Stomach (tissue), 4 donors: ENCODE measurements at regions not wholly inside any gene's neighbourhood (a gene's known extent, or its start where the extent isn't known, plus 50 kb on each side); places are given as distances from the start of the nearest gene placed in this dataset.

Source experiments
- CTCF ChIP-seq, 7 experiments: fragments of 450-650 bp in 4 of 7; fragments of 200-600 bp in 3 of 7; sonication (generic) in 3 of 7; IDR thresholded peaks; one replicate each; pipeline ENCODE4 v1.5.1; 2016 to 2019; ENCODE audit warnings: antibody characterized with exemption in 7 of 7, control low read depth in 2 of 7, mild to moderate bottlenecking in 1 of 7
- POLR2A ChIP-seq, 4 donors: fragments of 450-650 bp; IDR thresholded peaks; one replicate each; pipeline ENCODE4 v1.6.1; 2016; ENCODE audit warnings: antibody characterized with exemption in 4 of 4, control low read depth in 2 of 4, mild to moderate bottlenecking in 1 of 4, moderate library complexity in 1 of 4
- POLR2AphosphoS5 ChIP-seq, 3 donors: sonication (generic); formaldehyde crosslinking; IDR thresholded peaks; one replicate each; pipeline ENCODE4 v1.6.1; 2016; ENCODE audit warnings: antibody characterized with exemption in 3 of 3

- no peak for TF ChIP-seq CTCF (IDR thresholded peaks at IDR 0.05)
- TF ChIP-seq POLR2AphosphoS5 (IDR thresholded peaks at IDR 0.05): no peak
- TF ChIP-seq POLR2A (IDR thresholded peaks at IDR 0.05): no peak
Observed at GRCh38 chr3:180196658-180197057, 159.9 kb upstream of the PEX5L start.
